A673 (cell line): ENCODE measurements at regions not wholly inside any gene's neighbourhood (a gene's known extent, or its start where the extent isn't known, plus 50 kb on each side); places are given as distances from the start of the nearest gene placed in this dataset.

Source experiments
- BruUV-seq: library from RNA; stranded (reverse); fragments of 400-500 nt; replicated peaks from 2 replicates; lab custom pipeline; 2021; lab: Mats Ljungman, UMichigan
- CTCF ChIA-PET: fragments of 300-600 bp; sonication (Branson Sonifier 250); formaldehyde crosslinking; loops from one replicate; lab custom pipeline; 2022; ENCODE audit warnings: antibody characterized with exemption; lab: Charles Lee
- POLR2A ChIA-PET: fragments of 300-600 bp; sonication (Branson Sonifier 250); formaldehyde crosslinking; loops from one replicate; lab custom pipeline; 2022; ENCODE audit warnings: antibody characterized with exemption; ENCODE audit not compliant: low non-redundant PET; lab: Charles Lee
- DNase-seq: peaks from one replicate; pipeline ENCODE4 v3.0.0-alpha.2; 2015; ENCODE audit warnings: low spot score
- H3K27ac ChIP-seq: fragments of 200-600 bp; sonication (generic); 2 replicates; pipeline ENCODE4 v1.5.1; 2016; ENCODE audit warnings: mixed run types, low read depth, mild to moderate bottlenecking, mixed read lengths, antibody characterized with exemption, low read length; ENCODE audit not compliant: poor library complexity, severe bottlenecking
- H3K27me3 ChIP-seq: fragments of 200-600 bp; sonication (generic); replicated peaks from 2 replicates; pipeline ENCODE4 v1.6.1; 2017; ENCODE audit warnings: mixed run types, low read depth, mild to moderate bottlenecking, mixed read lengths, antibody characterized with exemption, low read length; ENCODE audit not compliant: insufficient read depth, poor library complexity
- H3K36me3 ChIP-seq: fragments of 200-600 bp; sonication (generic); 2 replicates; pipeline ENCODE4 v1.6.1; 2016; ENCODE audit warnings: mixed run types, mild to moderate bottlenecking, mixed read lengths, antibody characterized with exemption, low read length; ENCODE audit not compliant: insufficient read depth, poor library complexity, severe bottlenecking
- H3K4me1 ChIP-seq: fragments of 200-600 bp; sonication (generic); 2 replicates; pipeline ENCODE4 v1.6.1; 2017; ENCODE audit warnings: mixed run types, mild to moderate bottlenecking, mixed read lengths, antibody characterized with exemption, low read length; ENCODE audit not compliant: insufficient read depth, poor library complexity, severe bottlenecking
- H3K4me3 ChIP-seq: fragments of 200-600 bp; sonication (generic); 2 replicates; pipeline ENCODE4 v1.5.1; 2016; ENCODE audit warnings: low read depth, mixed run types, mild to moderate bottlenecking, mixed read lengths, low read length; ENCODE audit not compliant: poor library complexity, severe bottlenecking
- H3K9me3 ChIP-seq: fragments of 200-600 bp; sonication (generic); 2 replicates; pipeline ENCODE4 v1.6.1; 2016; ENCODE audit warnings: mixed run types, low read depth, mild to moderate bottlenecking, mixed read lengths, antibody characterized with exemption, low read length; ENCODE audit not compliant: poor library complexity, severe bottlenecking
- EZH2 ChIP-seq: fragments of 200-600 bp; sonication (generic); IDR thresholded peaks from 2 replicates; pipeline ENCODE4 v1.6.1; 2017; ENCODE audit warnings: borderline replicate concordance, low read depth, mild to moderate bottlenecking, mixed read lengths, antibody characterized with exemption, low read length; ENCODE audit not compliant: poor library complexity, severe bottlenecking
- intact Hi-C: fragments of 100-400 bp; cut with micrococcal nuclease; formaldehyde crosslinking; loops from one replicate; pipeline ENCODE4 v1.10.0; 2022; ENCODE audit not compliant: unreplicated experiment
- TF ChIP-seq, protein P1 (sequence below): fragments of 300-800, 200-600 bp; sonication (generic); conservative IDR thresholded peaks from 2 replicates; pipeline ENCODE4 v1.5.1; 2017; ENCODE audit warnings: low read depth, mild to moderate bottlenecking, antibody characterized with exemption, low read length, moderate library complexity, mixed read lengths

DNA sequence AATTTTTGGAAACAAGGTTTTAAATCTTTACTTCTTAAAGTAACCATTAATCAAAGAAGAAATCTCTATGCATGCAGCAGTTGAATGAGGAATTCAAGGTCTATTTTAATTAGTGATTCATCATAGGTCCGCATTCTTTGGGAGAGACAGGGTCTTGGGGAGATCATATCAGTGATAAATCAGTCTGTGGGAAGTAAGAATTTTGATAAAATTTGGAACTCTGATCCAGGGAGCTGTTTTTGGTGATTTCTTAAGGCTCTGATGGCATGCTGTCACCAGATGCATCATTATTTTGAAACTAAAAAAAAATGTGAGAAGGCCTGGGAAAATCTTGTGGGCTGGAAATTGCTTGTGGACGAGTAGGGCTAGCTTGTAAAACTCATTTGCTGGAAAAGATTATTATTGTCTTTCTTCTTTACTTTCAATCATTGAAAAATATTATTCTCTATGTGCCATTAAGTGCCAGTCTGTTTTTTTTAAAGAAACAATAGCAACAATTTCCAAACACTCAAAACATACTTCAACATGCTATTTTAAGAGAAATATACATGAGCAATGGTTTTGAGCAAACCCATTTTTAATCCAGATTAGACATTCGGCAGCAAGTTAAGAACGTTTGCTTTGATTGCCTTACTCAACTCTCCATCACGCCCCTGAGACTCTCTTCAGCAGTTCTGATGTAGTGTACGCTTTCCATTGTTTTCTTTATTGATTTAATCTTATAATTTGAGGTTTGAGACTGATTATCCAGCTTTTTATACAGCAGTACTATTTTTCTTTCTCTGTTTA lies 62.6 kb downstream of the ZBTB18 start:
- Histone ChIP-seq H3K36me3 (no peaks in the 10 kb centered on the region), H3K4me1 (no peaks in the 10 kb centered on the region), H3K27me3 (peaks cover 4% of the 10 kb centered on the region), H3K27ac (no peak overlapping the region), H3K9me3 (no peaks in the 10 kb centered on the region), H3K4me3 (no peak overlapping the region)
- ChIA-PET CTCF (no interaction called here), POLR2A (no interaction called here)
- intact Hi-C loops, result no loop called here
- DNase-seq, result no peak
- TF ChIP-seq, protein P1, sequence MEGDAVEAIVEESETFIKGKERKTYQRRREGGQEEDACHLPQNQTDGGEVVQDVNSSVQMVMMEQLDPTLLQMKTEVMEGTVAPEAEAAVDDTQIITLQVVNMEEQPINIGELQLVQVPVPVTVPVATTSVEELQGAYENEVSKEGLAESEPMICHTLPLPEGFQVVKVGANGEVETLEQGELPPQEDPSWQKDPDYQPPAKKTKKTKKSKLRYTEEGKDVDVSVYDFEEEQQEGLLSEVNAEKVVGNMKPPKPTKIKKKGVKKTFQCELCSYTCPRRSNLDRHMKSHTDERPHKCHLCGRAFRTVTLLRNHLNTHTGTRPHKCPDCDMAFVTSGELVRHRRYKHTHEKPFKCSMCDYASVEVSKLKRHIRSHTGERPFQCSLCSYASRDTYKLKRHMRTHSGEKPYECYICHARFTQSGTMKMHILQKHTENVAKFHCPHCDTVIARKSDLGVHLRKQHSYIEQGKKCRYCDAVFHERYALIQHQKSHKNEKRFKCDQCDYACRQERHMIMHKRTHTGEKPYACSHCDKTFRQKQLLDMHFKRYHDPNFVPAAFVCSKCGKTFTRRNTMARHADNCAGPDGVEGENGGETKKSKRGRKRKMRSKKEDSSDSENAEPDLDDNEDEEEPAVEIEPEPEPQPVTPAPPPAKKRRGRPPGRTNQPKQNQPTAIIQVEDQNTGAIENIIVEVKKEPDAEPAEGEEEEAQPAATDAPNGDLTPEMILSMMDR, result no peak
- TF ChIP-seq EZH2, result no peak
- no TSS peak for BruUV-seq

DNA sequence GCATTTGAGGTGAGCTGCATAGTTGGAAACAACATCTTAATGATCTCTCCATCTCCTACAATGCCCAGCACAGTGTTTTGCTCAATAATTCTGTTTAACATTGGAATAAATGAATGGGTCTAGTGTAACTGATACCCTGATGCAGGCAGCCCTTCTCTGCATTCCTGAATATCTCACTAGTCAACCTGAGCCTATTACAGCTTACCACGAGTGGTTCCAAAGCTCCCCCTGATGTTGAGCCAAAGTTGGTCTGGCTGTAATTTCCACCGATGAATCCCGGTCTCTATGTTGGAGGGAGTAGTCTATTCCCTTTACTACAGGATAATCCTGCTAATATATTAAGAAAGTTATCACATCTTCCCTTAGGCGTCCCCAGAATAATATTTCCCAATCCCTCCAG lies 63.8 kb downstream of the ZBTB18 start:
- no peak for TF ChIP-seq EZH2
- TF ChIP-seq, protein P1, result no peak
- peaks cover 4% of the 10 kb centered on the region for H3K27me3 ChIP-seq
- no peak overlapping the region for H3K27ac ChIP-seq
- no peaks in the 10 kb centered on the region for H3K9me3 ChIP-seq
- intact Hi-C loops, result no loop called here
- CTCF ChIA-PET, result no interaction called here
- DNase-seq, result no peak
- no peaks in the 10 kb centered on the region for H3K36me3 ChIP-seq
- BruUV-seq, result no TSS peak
- POLR2A ChIA-PET, result no interaction called here
- H3K4me3 ChIP-seq, result no peak overlapping the region
- H3K4me1 ChIP-seq, result no peaks in the 10 kb centered on the region

GRCh38 chr1:244116946-244117345 lies 65.9 kb downstream of the ZBTB18 start:
- TF ChIP-seq, protein P1, result no peak
- no peak for TF ChIP-seq EZH2
- intact Hi-C loops, result no loop called here
- DNase-seq, result no peak
- H3K27ac ChIP-seq, result no peak overlapping the region
- peaks cover 19% of the 10 kb centered on the region for H3K27me3 ChIP-seq
- H3K9me3 ChIP-seq, result no peaks in the 10 kb centered on the region
- BruUV-seq, result no TSS peak
- H3K4me3 ChIP-seq, result no peak overlapping the region
- ChIA-PET CTCF (no interaction called here), POLR2A (no interaction called here)
- no peaks in the 10 kb centered on the region for H3K36me3 ChIP-seq
- H3K4me1 ChIP-seq, result no peaks in the 10 kb centered on the region
